ENCODE measurements at regions not wholly inside any gene's neighbourhood (a gene's known extent, or its start where the extent isn't known, plus 50 kb on each side); places are given as distances from the start of the nearest gene placed in this dataset.

- TF ChIP-seq CTCF (IDR thresholded peaks at IDR 0.05; ENCODE audit: low read depth, low read length, missing control alignments), result no peak
- no peak overlapping the region for H3K4me3 ChIP-seq (ENCODE audit: low read depth, low read length)
- in situ Hi-C loops (cut with HindIII; ENCODE audit: low sequenced_read_pairs), result no loop called here
- no peak for DNase-seq (ENCODE audit: low read depth)
These were observed 58.6 kb upstream of the WASF3 start for GRCh38 chr13:26498656-26499601.

- no peak for DNase-seq (ENCODE audit: low read depth)
- no peak for TF ChIP-seq CTCF (IDR thresholded peaks at IDR 0.05; ENCODE audit: low read depth, low read length, missing control alignments)
- no peak overlapping the region for H3K4me3 ChIP-seq (ENCODE audit: low read depth, low read length)
- in situ Hi-C loops (cut with HindIII; ENCODE audit: low sequenced_read_pairs), result no loop called here
These were observed 56.7 kb upstream of the WASF3 start for GRCh38 chr13:26500618-26501320.

GRCh38 chr13:26501641-26502040 is 55.8 kb upstream of the WASF3 start:
- H3K4me3 ChIP-seq (ENCODE audit: low read depth, low read length), result no peak overlapping the region
- in situ Hi-C loops (cut with HindIII; ENCODE audit: low sequenced_read_pairs), result no loop called here
- TF ChIP-seq CTCF (IDR thresholded peaks at IDR 0.05; ENCODE audit: low read depth, low read length, missing control alignments), result no peak
- no peak for DNase-seq (ENCODE audit: low read depth)

GRCh38 chr13:26502826-26503225 is 54.7 kb upstream of the WASF3 start:
- in situ Hi-C loops (cut with HindIII; ENCODE audit: low sequenced_read_pairs), result no loop called here
- no peak overlapping the region for H3K4me3 ChIP-seq (ENCODE audit: low read depth, low read length)
- no peak for TF ChIP-seq CTCF (IDR thresholded peaks at IDR 0.05; ENCODE audit: low read depth, low read length, missing control alignments)
- DNase-seq (ENCODE audit: low read depth), result no peak

GRCh38 chr13:26503826-26504594 is 53.5 kb upstream of the WASF3 start:
- in situ Hi-C loops (cut with HindIII; ENCODE audit: low sequenced_read_pairs), result no loop called here

More at GRCh38 chr13:26503826-26504594, 53.5 kb upstream of the WASF3 start:
- no peak for TF ChIP-seq CTCF (IDR thresholded peaks at IDR 0.05; ENCODE audit: low read depth, low read length, missing control alignments)
- no peak for DNase-seq (ENCODE audit: low read depth)
- H3K4me3 ChIP-seq (ENCODE audit: low read depth, low read length), result no peak overlapping the region
